Ascending aorta (tissue), 2 donors: ENCODE measurements at regions not wholly inside any gene's neighbourhood (a gene's known extent, or its start where the extent isn't known, plus 50 kb on each side); places are given as distances from the start of the nearest gene placed in this dataset.

Source experiments
- DNase-seq, 2 donors: peaks; one replicate each; pipeline ENCODE4 v3.0.0-alpha.2; 2019; ENCODE audit warnings: low spot score in 2 of 2
- H3K27ac ChIP-seq, 2 donors: fragments of 200-600 bp; sonication (generic); one replicate each; pipeline ENCODE4 v1.5.1; 2016 to 2017; ENCODE audit warnings: mild to moderate bottlenecking in 1 of 2
- H3K27me3 ChIP-seq: fragments of 200-600 bp; sonication (generic); one replicate; pipeline ENCODE4 v1.5.1; 2017
- H3K36me3 ChIP-seq, 2 donors: fragments of 200-600 bp; sonication (generic); one replicate each; pipeline ENCODE4 v1.5.1; 2016
- H3K4me1 ChIP-seq, 2 donors: fragments of 200-600 bp; sonication (generic); one replicate each; pipeline ENCODE4 v1.5.1; 2016 to 2017; ENCODE audit warnings: mild to moderate bottlenecking in 1 of 2
- H3K4me3 ChIP-seq, 2 donors: fragments of 200-600 bp; sonication (generic); one replicate each; pipeline ENCODE4 v1.5.1; 2016 to 2017; ENCODE audit warnings: mild to moderate bottlenecking in 1 of 2
- H3K9me3 ChIP-seq, 2 donors: fragments of 200-600 bp; sonication (generic); one replicate each; pipeline ENCODE4 v1.5.1; 2016
- intact Hi-C: fragments of 100-400 bp; cut with DNase I; formaldehyde crosslinking; loops from one replicate; pipeline ENCODE4 v1.15.1; 2023
- TF ChIP-seq, protein P1 (sequence below), 3 experiments: fragments of 200-600 bp in 2 of 3; fragments of 450-650 bp in 1 of 3; sonication (generic) in 2 of 3; IDR thresholded peaks; one replicate each; pipeline ENCODE4 v1.5.1; 2016 to 2019; ENCODE audit warnings: antibody characterized with exemption in 3 of 3, mild to moderate bottlenecking in 1 of 3, moderate library complexity in 1 of 3

- TF ChIP-seq, protein P1, sequence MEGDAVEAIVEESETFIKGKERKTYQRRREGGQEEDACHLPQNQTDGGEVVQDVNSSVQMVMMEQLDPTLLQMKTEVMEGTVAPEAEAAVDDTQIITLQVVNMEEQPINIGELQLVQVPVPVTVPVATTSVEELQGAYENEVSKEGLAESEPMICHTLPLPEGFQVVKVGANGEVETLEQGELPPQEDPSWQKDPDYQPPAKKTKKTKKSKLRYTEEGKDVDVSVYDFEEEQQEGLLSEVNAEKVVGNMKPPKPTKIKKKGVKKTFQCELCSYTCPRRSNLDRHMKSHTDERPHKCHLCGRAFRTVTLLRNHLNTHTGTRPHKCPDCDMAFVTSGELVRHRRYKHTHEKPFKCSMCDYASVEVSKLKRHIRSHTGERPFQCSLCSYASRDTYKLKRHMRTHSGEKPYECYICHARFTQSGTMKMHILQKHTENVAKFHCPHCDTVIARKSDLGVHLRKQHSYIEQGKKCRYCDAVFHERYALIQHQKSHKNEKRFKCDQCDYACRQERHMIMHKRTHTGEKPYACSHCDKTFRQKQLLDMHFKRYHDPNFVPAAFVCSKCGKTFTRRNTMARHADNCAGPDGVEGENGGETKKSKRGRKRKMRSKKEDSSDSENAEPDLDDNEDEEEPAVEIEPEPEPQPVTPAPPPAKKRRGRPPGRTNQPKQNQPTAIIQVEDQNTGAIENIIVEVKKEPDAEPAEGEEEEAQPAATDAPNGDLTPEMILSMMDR (IDR thresholded peaks at IDR 0.05): no peak
- H3K27ac ChIP-seq: no peak overlapping the region
- DNase-seq: no peak
- intact Hi-C loops: loop anchor here (5.0 kb wide), 1 partner anchor 65 kb away; no protein-coding TSS in a partner anchor
- no peaks in the 10 kb centered on the region for H3K36me3 ChIP-seq
- peaks cover 10 to 12% of the 10 kb centered on the region in 2 donors for H3K4me1 ChIP-seq
- no peaks in the 10 kb centered on the region for H3K9me3 ChIP-seq
- H3K27me3 ChIP-seq: no peaks in the 10 kb centered on the region
- H3K4me3 ChIP-seq: no peak overlapping the region
These were observed 424.6 kb upstream of the NFE2L3 start for GRCh38 chr7:25727446-25727845.

DNA sequence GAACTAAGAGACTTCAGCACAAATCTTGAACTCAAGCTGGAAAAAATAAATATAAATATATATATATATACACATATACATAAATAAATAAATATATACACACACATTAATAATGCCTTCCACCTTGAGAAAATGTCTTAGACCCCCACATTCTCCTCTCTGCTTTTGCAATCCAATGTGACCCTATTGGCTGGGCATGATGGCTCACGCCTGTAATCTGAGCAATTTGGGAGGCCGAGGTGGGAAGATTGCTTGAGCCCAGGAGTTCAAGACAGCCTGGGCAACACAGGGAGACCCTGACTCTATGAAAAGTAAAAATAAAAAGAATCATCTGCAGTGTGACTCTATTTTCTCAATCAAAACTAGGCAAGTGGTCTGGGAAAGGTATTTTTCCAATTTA, 424.1 kb upstream of the NFE2L3 start:
- Histone ChIP-seq H3K36me3 (no peaks in the 10 kb centered on the region), H3K27me3 (no peaks in the 10 kb centered on the region), H3K27ac (no peak overlapping the region), H3K9me3 (no peaks in the 10 kb centered on the region), H3K4me3 (no peak overlapping the region), H3K4me1 (peaks cover 10 to 12% of the 10 kb centered on the region in 2 donors)
- TF ChIP-seq, protein P1 (IDR thresholded peaks at IDR 0.05): no peak
- no peak for DNase-seq
- intact Hi-C loops: loop anchor here (5.0 kb wide), 1 partner anchor 64 kb away; no protein-coding TSS in a partner anchor

- no peak overlapping the region for H3K4me3 ChIP-seq
- H3K4me1 ChIP-seq: peaks cover 10 to 12% of the 10 kb centered on the region in 2 donors
- H3K27me3 ChIP-seq: no peaks in the 10 kb centered on the region
- no peak for DNase-seq
- H3K9me3 ChIP-seq: no peaks in the 10 kb centered on the region
- intact Hi-C loops: no loop called here
- TF ChIP-seq, protein P1 (IDR thresholded peaks at IDR 0.05): no peak
- peak overlapping the region; percentile 73 for H3K27ac ChIP-seq
- H3K36me3 ChIP-seq: no peaks in the 10 kb centered on the region
These were observed 420.7 kb upstream of the NFE2L3 start for GRCh38 chr7:25731068-25731845.

GRCh38 chr7:25731846-25732245, 420.2 kb upstream of the NFE2L3 start:
- Histone ChIP-seq H3K27ac (peak overlapping the region; percentile 73), H3K4me3 (no peak overlapping the region), H3K36me3 (no peaks in the 10 kb centered on the region), H3K4me1 (peaks cover 10 to 12% of the 10 kb centered on the region in 2 donors), H3K9me3 (no peaks in the 10 kb centered on the region), H3K27me3 (no peaks in the 10 kb centered on the region)
- TF ChIP-seq, protein P1 (IDR thresholded peaks at IDR 0.05): no peak
- intact Hi-C loops: no loop called here
- no peak for DNase-seq

DNA sequence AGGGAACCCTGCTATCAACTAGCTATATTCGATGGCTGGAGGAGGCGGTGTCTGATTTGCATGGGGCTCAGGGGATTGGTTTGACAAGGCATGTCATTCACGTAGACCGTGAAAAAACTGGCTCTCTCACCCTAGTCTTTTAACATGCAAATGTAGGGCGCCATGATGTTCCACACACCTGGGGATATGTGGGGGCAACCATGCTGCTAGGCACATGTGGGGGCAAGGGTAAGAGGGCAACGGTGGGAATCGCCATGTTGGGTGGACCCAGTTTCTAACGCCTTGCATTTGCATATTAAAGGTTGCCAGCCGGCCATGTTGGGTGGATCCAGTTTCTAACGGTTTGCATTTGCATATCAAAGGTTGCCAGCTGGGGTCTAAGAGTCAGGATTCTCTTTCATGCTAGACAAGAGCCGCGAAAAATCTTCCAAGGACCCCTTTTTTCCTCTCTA, 419.2 kb upstream of the NFE2L3 start:
- no peak overlapping the region for H3K4me3 ChIP-seq
- DNase-seq: no peak
- H3K36me3 ChIP-seq: no peaks in the 10 kb centered on the region
- H3K9me3 ChIP-seq: no peaks in the 10 kb centered on the region
- no peaks in the 10 kb centered on the region for H3K27me3 ChIP-seq
- H3K4me1 ChIP-seq: peaks cover 10 to 12% of the 10 kb centered on the region in 2 donors
- intact Hi-C loops: no loop called here
- TF ChIP-seq, protein P1 (IDR thresholded peaks at IDR 0.05): no peak
- H3K27ac ChIP-seq: no peak overlapping the region
